Gastroesophageal sphincter (tissue), 3 donors: ENCODE measurements at regions not wholly inside any gene's neighbourhood (a gene's known extent, or its start where the extent isn't known, plus 50 kb on each side); places are given as distances from the start of the nearest gene placed in this dataset.

Experiments used
- EP300 ChIP-seq: sonication (generic); formaldehyde crosslinking; IDR thresholded peaks from one replicate; pipeline ENCODE4 v1.6.1; 2017; ENCODE audit warnings: antibody characterized with exemption, mild to moderate bottlenecking
- POLR2A ChIP-seq, 2 donors: fragments of 450-650 bp; IDR thresholded peaks; one replicate each; pipeline ENCODE4 v1.6.1; 2017; ENCODE audit warnings: antibody characterized with exemption in 2 of 2, mild to moderate bottlenecking in 2 of 2, moderate library complexity in 1 of 2
- TF ChIP-seq, protein P1 (sequence below), 4 experiments: fragments of 200-600 bp in 2 of 4; fragments of 450-650 bp in 2 of 4; sonication (generic) in 1 of 4; IDR thresholded peaks; one replicate each; pipeline ENCODE4 v1.5.1; 2017 to 2019; ENCODE audit warnings: antibody characterized with exemption in 4 of 4, mild to moderate bottlenecking in 2 of 4, moderate library complexity in 2 of 4

DNA sequence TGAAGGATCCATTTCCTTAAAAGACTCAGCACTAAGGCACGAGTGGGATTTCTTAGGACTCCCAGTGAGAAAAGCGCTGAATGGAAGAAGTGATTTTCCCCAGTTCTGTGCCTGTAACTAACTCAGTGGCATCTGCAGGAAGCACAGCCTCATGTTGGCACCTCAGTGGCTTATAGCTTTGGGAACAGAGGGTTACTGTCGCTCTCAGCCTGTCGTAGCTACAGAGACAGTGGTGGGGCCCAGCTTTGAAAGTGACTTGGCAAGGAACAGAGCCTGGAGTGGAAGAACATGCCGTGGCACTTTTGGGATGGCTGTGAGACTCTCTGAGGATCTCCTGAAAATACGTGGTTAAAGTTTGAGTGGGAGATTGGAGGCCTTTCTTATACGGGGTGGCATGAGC is 242.4 kb upstream of the MYOCD start:
- TF ChIP-seq, protein P1, sequence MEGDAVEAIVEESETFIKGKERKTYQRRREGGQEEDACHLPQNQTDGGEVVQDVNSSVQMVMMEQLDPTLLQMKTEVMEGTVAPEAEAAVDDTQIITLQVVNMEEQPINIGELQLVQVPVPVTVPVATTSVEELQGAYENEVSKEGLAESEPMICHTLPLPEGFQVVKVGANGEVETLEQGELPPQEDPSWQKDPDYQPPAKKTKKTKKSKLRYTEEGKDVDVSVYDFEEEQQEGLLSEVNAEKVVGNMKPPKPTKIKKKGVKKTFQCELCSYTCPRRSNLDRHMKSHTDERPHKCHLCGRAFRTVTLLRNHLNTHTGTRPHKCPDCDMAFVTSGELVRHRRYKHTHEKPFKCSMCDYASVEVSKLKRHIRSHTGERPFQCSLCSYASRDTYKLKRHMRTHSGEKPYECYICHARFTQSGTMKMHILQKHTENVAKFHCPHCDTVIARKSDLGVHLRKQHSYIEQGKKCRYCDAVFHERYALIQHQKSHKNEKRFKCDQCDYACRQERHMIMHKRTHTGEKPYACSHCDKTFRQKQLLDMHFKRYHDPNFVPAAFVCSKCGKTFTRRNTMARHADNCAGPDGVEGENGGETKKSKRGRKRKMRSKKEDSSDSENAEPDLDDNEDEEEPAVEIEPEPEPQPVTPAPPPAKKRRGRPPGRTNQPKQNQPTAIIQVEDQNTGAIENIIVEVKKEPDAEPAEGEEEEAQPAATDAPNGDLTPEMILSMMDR (IDR thresholded peaks at IDR 0.05), result no peak
- TF ChIP-seq EP300 (no peak), POLR2A (IDR thresholded peaks at IDR 0.05) (no peak)
